BE2C (cell line): ENCODE measurements at regions not wholly inside any gene's neighbourhood (a gene's known extent, or its start where the extent isn't known, plus 50 kb on each side); places are given as distances from the start of the nearest gene placed in this dataset.

Source experiments
- DNase-seq: peaks from one replicate; pipeline ENCODE4 v3.0.0-alpha.2; 2020
- H3K27me3 ChIP-seq: fragments of 250-450 bp; sonication (Bioruptor Pico); 2 replicates; pipeline ENCODE4 v1.5.1; 2020; ENCODE audit warnings: mild to moderate bottlenecking
- H3K36me3 ChIP-seq: fragments of 250-450 bp; sonication (Bioruptor Pico); 2 replicates; pipeline ENCODE4 v1.5.1; 2020; ENCODE audit warnings: mild to moderate bottlenecking
- H3K4me1 ChIP-seq: fragments of 250-450 bp; sonication (Bioruptor Pico); 2 replicates; pipeline ENCODE4 v1.5.1; 2020
- H3K4me3 ChIP-seq: 2 replicates; pipeline ENCODE4 v1.5.1; 2011; ENCODE audit warnings: low read depth, low read length
- H3K9me3 ChIP-seq: fragments of 250-450 bp; sonication (Bioruptor Pico); 2 replicates; pipeline ENCODE4 v1.5.1; 2020
- TF ChIP-seq, protein P1 (sequence below): IDR thresholded peaks from 2 replicates; pipeline ENCODE4 v1.5.1; 2012; ENCODE audit warnings: mild to moderate bottlenecking, low read depth, low read length

DNA sequence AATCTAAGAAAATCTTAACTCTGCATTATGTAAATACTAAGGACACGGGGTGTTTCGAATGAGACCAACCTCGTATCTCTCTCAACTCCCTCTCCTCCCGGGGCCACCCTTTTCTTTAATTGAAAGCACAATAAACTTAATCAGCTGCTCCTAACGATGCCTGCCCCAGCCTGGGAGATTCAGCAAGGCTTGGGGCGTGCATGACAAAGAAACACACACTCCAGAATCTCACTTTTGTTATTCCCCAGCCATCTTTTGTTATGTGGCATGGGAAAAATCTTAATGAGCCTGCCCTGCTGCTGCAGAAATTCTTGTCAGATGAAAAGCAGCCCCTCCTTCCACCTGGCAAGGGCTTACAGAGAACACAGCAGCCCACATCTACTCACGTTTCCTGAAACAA is 117.4 kb downstream of the TTLL2 start:
- Histone ChIP-seq H3K4me1 (no peaks in the 10 kb centered on the region), H3K4me3 (no peak overlapping the region), H3K36me3 (no peaks in the 10 kb centered on the region), H3K27me3 (0 out of 2 replicates have a peak, but pooled peaks cover 4% of the 10 kb centered on the region), H3K9me3 (no peaks in the 10 kb centered on the region)
- TF ChIP-seq, protein P1, sequence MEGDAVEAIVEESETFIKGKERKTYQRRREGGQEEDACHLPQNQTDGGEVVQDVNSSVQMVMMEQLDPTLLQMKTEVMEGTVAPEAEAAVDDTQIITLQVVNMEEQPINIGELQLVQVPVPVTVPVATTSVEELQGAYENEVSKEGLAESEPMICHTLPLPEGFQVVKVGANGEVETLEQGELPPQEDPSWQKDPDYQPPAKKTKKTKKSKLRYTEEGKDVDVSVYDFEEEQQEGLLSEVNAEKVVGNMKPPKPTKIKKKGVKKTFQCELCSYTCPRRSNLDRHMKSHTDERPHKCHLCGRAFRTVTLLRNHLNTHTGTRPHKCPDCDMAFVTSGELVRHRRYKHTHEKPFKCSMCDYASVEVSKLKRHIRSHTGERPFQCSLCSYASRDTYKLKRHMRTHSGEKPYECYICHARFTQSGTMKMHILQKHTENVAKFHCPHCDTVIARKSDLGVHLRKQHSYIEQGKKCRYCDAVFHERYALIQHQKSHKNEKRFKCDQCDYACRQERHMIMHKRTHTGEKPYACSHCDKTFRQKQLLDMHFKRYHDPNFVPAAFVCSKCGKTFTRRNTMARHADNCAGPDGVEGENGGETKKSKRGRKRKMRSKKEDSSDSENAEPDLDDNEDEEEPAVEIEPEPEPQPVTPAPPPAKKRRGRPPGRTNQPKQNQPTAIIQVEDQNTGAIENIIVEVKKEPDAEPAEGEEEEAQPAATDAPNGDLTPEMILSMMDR, result no peak
- DNase-seq, result no peak

DNA sequence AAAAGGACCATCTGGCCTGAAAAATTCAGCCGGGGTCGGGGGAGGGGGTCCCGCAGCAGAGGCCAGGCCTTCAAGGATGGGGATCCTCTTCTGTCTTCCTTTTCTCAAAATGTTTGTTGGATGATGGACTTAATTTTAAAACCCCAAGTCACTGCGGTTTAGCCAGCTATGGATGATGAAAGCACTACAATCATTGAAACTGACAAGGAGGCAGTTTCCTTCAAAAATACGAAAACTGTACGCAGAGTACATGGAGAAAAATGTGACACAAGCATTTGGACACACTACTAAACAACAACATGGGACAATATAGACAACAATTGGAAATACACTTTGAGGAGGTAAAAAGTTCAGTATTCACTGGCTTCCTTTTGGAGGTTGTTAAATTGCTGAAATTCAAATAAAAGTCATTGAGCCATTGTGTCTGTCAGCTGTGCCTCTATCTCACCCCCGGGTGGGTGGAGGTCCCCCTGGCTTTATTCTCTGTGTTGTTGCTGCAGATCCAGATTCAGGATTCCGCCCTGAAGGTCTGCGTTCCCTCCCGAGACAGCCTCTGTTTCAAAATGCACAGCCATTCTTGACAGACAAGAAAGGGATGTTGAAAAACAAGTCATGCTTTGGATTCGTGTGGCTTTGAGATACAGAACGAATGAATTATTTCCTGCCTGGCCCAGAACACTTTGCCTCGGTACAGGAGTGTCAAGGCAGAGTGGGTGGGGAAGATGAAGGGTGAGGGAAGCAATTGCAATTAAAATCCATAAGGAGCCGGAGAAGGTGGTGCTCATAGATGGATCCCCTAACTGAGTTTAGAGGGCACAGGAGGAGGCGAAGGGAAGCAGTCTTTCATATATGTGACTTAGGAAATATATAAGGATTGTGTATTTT is 118.2 kb downstream of the TTLL2 start:
- H3K9me3 ChIP-seq, result no peaks in the 10 kb centered on the region
- DNase-seq, result no peak
- H3K4me1 ChIP-seq, result no peaks in the 10 kb centered on the region
- 0 out of 2 replicates have a peak, but pooled peaks cover 4% of the 10 kb centered on the region for H3K27me3 ChIP-seq
- no peaks in the 10 kb centered on the region for H3K36me3 ChIP-seq
- TF ChIP-seq, protein P1, result no peak
- H3K4me3 ChIP-seq, result no peak overlapping the region

- TF ChIP-seq, protein P1, result no peak
- H3K27me3 ChIP-seq, result 0 out of 2 replicates have a peak, but pooled peaks cover 4% of the 10 kb centered on the region
- H3K4me3 ChIP-seq, result no peak overlapping the region
- no peaks in the 10 kb centered on the region for H3K9me3 ChIP-seq
- H3K4me1 ChIP-seq, result no peaks in the 10 kb centered on the region
- no peak for DNase-seq
- H3K36me3 ChIP-seq, result no peaks in the 10 kb centered on the region
Measured at GRCh38 chr6:167444602-167445346, 119.9 kb downstream of the TTLL2 start.

GRCh38 chr6:167445568-167445967 is 120.7 kb downstream of the TTLL2 start:
- Histone ChIP-seq H3K4me1 (no peaks in the 10 kb centered on the region), H3K4me3 (no peak overlapping the region), H3K27me3 (0 out of 2 replicates have a peak, but pooled peaks cover 4% of the 10 kb centered on the region), H3K36me3 (no peaks in the 10 kb centered on the region), H3K9me3 (no peaks in the 10 kb centered on the region)
- no peak for DNase-seq
- TF ChIP-seq, protein P1, result no peak

- Histone ChIP-seq H3K4me3 (no peak overlapping the region), H3K36me3 (no peaks in the 10 kb centered on the region), H3K27me3 (0 out of 2 replicates have a peak, but pooled peaks cover 4% of the 10 kb centered on the region), H3K4me1 (no peaks in the 10 kb centered on the region), H3K9me3 (no peaks in the 10 kb centered on the region)
- TF ChIP-seq, protein P1, result no peak
- DNase-seq, result no peak
Measured at GRCh38 chr6:167446046-167446445, 121.2 kb downstream of the TTLL2 start.

DNA sequence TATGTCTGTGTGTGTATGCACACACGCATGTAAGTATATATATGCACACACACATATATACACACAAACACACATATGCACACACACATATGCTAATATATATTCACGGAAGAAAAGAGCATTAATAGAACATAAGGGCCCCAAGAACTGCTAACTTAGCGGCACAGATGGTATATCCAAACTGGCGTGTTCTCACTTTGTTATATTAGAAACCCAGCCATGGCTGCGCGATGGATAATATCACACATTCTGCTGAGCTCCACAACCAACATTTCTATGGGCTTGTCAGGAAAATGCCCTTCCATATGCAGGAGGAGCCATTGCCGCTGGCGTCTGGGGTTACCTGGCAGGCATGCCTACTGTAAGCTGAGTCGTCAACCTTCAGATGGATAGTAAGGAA is 122.1 kb downstream of the TTLL2 start:
- no peaks in the 10 kb centered on the region for H3K36me3 ChIP-seq
- H3K27me3 ChIP-seq, result 0 out of 2 replicates have a peak, but pooled peaks cover 4% of the 10 kb centered on the region
- no peaks in the 10 kb centered on the region for H3K9me3 ChIP-seq
- H3K4me3 ChIP-seq, result no peak overlapping the region
- no peak for DNase-seq
- TF ChIP-seq, protein P1, result no peak
- H3K4me1 ChIP-seq, result no peaks in the 10 kb centered on the region
